SK-N-SH (cell line): ENCODE measurements at regions not wholly inside any gene's neighbourhood (a gene's known extent, or its start where the extent isn't known, plus 50 kb on each side); places are given as distances from the start of the nearest gene placed in this dataset.

Experiments
- CTCF ChIA-PET: fragments of 300-600, 350-600 bp; formaldehyde crosslinking; extraction: SDS; loops from one replicate; lab custom pipeline; 2021; lab: Yijun Ruan, JAX
- POLR2A ChIA-PET: fragments of 350-600 bp; sonication (Branson Sonifier 250); formaldehyde crosslinking; extraction: SDS; loops from one replicate; lab custom pipeline; 2020; ENCODE audit warnings: antibody characterized with exemption, inconsistent platforms; lab: Yijun Ruan, JAX
- DNase-seq: peaks from one replicate; pipeline ENCODE4 v3.0.0; 2012
- H2AFZ ChIP-seq: fragments of 200-600 bp; sonication (generic); 2 replicates; pipeline ENCODE4 v1.8.1; 2016; ENCODE audit warnings: antibody characterized with exemption, mild to moderate bottlenecking, low read depth
- H3F3A ChIP-seq: fragments of 200-600 bp; sonication (generic); replicated peaks from 2 replicates; pipeline ENCODE3; 2016; ENCODE audit warnings: antibody characterized with exemption, mild to moderate bottlenecking; ENCODE audit not compliant: insufficient read depth
- H3K27ac ChIP-seq, 2 experiments: fragments of 200-500 bp in 1 of 2; fragments of 200-600 bp in 1 of 2; sonication (Bioruptor generic) in 1 of 2; sonication (generic), shearing (Covaris generic) in 1 of 2; 2 replicates each; pipeline versions ENCODE4 v1.5.1 to v1.6.1; 2014 to 2016; ENCODE audit warnings: low read depth in 2 of 2, inconsistent platforms in 1 of 2, low read length in 1 of 2, mild to moderate bottlenecking in 1 of 2, mixed read lengths in 1 of 2
- H3K27me3 ChIP-seq: fragments of 200-600 bp; sonication (generic), shearing (Covaris generic); 2 replicates; pipeline ENCODE4 v1.6.1; 2016; ENCODE audit warnings: mixed run types; ENCODE audit not compliant: insufficient read depth
- H3K36me3 ChIP-seq, 2 experiments: fragments of 200-500 bp in 1 of 2; fragments of 200-600 bp in 1 of 2; sonication (Bioruptor generic) in 1 of 2; sonication (generic) in 1 of 2; replicated peaks in 1 of 2; 2 replicates each; pipeline versions ENCODE3 to v1.5.1; 2014 to 2016; ENCODE audit warnings: low read length in 1 of 2, mild to moderate bottlenecking in 1 of 2; ENCODE audit not compliant: insufficient read depth in 2 of 2, control insufficient read depth in 1 of 2
- H3K4me1 ChIP-seq, 2 experiments: fragments of 200-500 bp in 1 of 2; fragments of 200-600 bp in 1 of 2; sonication (Bioruptor generic) in 1 of 2; sonication (generic), shearing (Covaris generic) in 1 of 2; 2 replicates each; pipeline versions ENCODE4 v1.5.1 to v1.6.1; 2014 to 2016; ENCODE audit warnings: low read depth in 1 of 2, low read length in 1 of 2, mixed run types in 1 of 2; ENCODE audit not compliant: insufficient read depth in 2 of 2, control insufficient read depth in 1 of 2
- H3K4me2 ChIP-seq: fragments of 200-600 bp; sonication (generic), shearing (Covaris generic); 2 replicates; pipeline ENCODE4 v1.6.1; 2017; ENCODE audit warnings: mixed run types
- H3K4me3 ChIP-seq, 2 experiments: fragments of 200-500 bp in 1 of 2; fragments of 200-600 bp in 1 of 2; sonication (Bioruptor generic) in 1 of 2; sonication (generic), shearing (Covaris generic) in 1 of 2; 2 replicates each; pipeline versions ENCODE4 v1.5.1 to v1.8.1; 2014 to 2016; ENCODE audit warnings: low read depth in 2 of 2, inconsistent platforms in 1 of 2, low read length in 1 of 2, mild to moderate bottlenecking in 1 of 2, mixed read lengths in 1 of 2, moderate library complexity in 1 of 2
- H3K79me2 ChIP-seq: fragments of 200-600 bp; sonication (generic); 2 replicates; pipeline ENCODE4 v1.8.1; 2017; ENCODE audit warnings: mild to moderate bottlenecking; ENCODE audit not compliant: insufficient read depth
- H3K9ac ChIP-seq: fragments of 200-600 bp; sonication (generic); 2 replicates; pipeline ENCODE4 v1.6.1; 2017; ENCODE audit warnings: mixed run types
- H3K9me2 ChIP-seq: fragments of 200-600 bp; sonication (generic); 2 replicates; pipeline ENCODE4 v1.6.1; 2017; ENCODE audit warnings: mixed run types
- H3K9me3 ChIP-seq: fragments of 200-600 bp; sonication (generic); 2 replicates; pipeline ENCODE4 v1.6.1; 2017; ENCODE audit warnings: mixed run types, mild to moderate bottlenecking, moderate library complexity
- H4K20me1 ChIP-seq: fragments of 200-600 bp; sonication (generic); 2 replicates; pipeline ENCODE4 v1.6.1; 2017; ENCODE audit warnings: mild to moderate bottlenecking, mixed run types; ENCODE audit not compliant: insufficient read depth
- EP300 ChIP-seq, 2 experiments: IDR thresholded peaks; 2 replicates each; pipeline versions ENCODE4 v1.4.0 to v1.6.1; 2012; ENCODE audit warnings: borderline replicate concordance in 1 of 2, low read depth in 1 of 2, low read length in 1 of 2
- FOSL2 ChIP-seq: IDR thresholded peaks from 2 replicates; pipeline ENCODE4 v1.4.0; 2012; ENCODE audit warnings: low read depth, mild to moderate bottlenecking, moderate library complexity, borderline replicate concordance
- FOXM1 ChIP-seq: IDR thresholded peaks from 2 replicates; pipeline ENCODE4 v1.4.0; 2012; ENCODE audit warnings: low read depth, mild to moderate bottlenecking
- GATA2 ChIP-seq: sonication (generic); formaldehyde crosslinking; IDR thresholded peaks from 2 replicates; pipeline ENCODE4 v1.5.0; 2020; ENCODE audit warnings: mild to moderate bottlenecking, missing genetic modification reagents
- IRF3 ChIP-seq: fragments of 150-350 bp; IDR thresholded peaks from 2 replicates; pipeline ENCODE4 v1.6.1; 2016; ENCODE audit warnings: mild to moderate bottlenecking, low read depth, low read length
- MAX ChIP-seq: IDR thresholded peaks from 2 replicates; pipeline ENCODE4 v1.4.0; 2012; ENCODE audit warnings: low read depth
- MEF2A ChIP-seq: IDR thresholded peaks from 2 replicates; pipeline ENCODE4 v1.4.0; 2012; ENCODE audit warnings: low read depth, borderline replicate concordance
- NFIC ChIP-seq: IDR thresholded peaks from 2 replicates; pipeline ENCODE4 v1.4.0; 2012; ENCODE audit warnings: borderline replicate concordance
- RAD21 ChIP-seq: IDR thresholded peaks from 2 replicates; pipeline ENCODE4 v1.6.1; 2012; ENCODE audit warnings: mild to moderate bottlenecking, low read length
- TAF1 ChIP-seq: IDR thresholded peaks from 2 replicates; pipeline ENCODE4 v1.6.1; 2012; ENCODE audit warnings: low read depth, mild to moderate bottlenecking, low read length, moderate library complexity, borderline replicate concordance
- USF2 ChIP-seq: fragments of 150-350 bp; IDR thresholded peaks from 2 replicates; pipeline ENCODE4 v1.6.1; 2017; ENCODE audit warnings: antibody characterized with exemption, low read length, low read depth, borderline replicate concordance
- WGBS: methylation state at CpG from one replicate; pipeline ENCODE4 v1.1.6; 2017; ENCODE audit warnings: low lambda C conversion rate; 5-methylcytosine and 5-hydroxymethylcytosine counted together

- no peaks in the 10 kb centered on the region for H3K27me3 ChIP-seq
- no peaks in the 10 kb centered on the region for H3K36me3 ChIP-seq
- H2AFZ ChIP-seq = no peak overlapping the region
- TF ChIP-seq RAD21 (no peak), IRF3 (no peak), NFIC (no peak), USF2 (no peak), EP300 (IDR thresholded peaks at IDR 0.05; ENCODE audit: borderline replicate concordance in 1 of 2, low read depth in 1 of 2, low read length in 1 of 2) (no peak), MEF2A (no peak), GATA2 (CRISPR knock-in tag) (no peak), TAF1 (no peak), FOXM1 (no peak)
- TF ChIP-seq, all 33 proteins: peak for 0
- ChIA-PET POLR2A (no interaction called here), CTCF (no interaction called here)
- Histone ChIP-seq H4K20me1 (no peaks in the 10 kb centered on the region), H3K79me2 (no peaks in the 10 kb centered on the region), H3K9ac (no peak overlapping the region), H3K4me1 (no peaks in the 10 kb centered on the region), H3K4me2 (no peak overlapping the region), H3K4me3 (no peak overlapping the region), H3K27ac (no peak overlapping the region), H3K9me2 (no peaks in the 10 kb centered on the region), H3F3A (no peaks in the 10 kb centered on the region), H3K9me3 (no peaks in the 10 kb centered on the region)
- WGBS = 52% methylated on average over 4 of the region's 4 CpGs
- DNase-seq = no peak
Measured at GRCh38 chr4:89364541-89364940, 56.9 kb upstream of the GPRIN3 start.

- 68% methylated on average over 7 of the region's 7 CpGs for WGBS
- Histone ChIP-seq H3K9me3 (no peaks in the 10 kb centered on the region), H4K20me1 (no peaks in the 10 kb centered on the region), H3K9me2 (no peaks in the 10 kb centered on the region), H3F3A (no peaks in the 10 kb centered on the region), H3K9ac (no peak overlapping the region), H2AFZ (no peak overlapping the region), H3K4me3 (no peak overlapping the region), H3K27ac (no peak overlapping the region), H3K36me3 (no peaks in the 10 kb centered on the region), H3K4me1 (no peaks in the 10 kb centered on the region), H3K4me2 (no peak overlapping the region)
- CTCF ChIA-PET = no interaction called here
- POLR2A ChIA-PET = no interaction called here
- TF ChIP-seq FOSL2 = no peak
- no peak for TF ChIP-seq MAX
- TF ChIP-seq, all 33 proteins: peak for 0
- DNase-seq = no peak
- no peaks in the 10 kb centered on the region for H3K27me3 ChIP-seq
- no peaks in the 10 kb centered on the region for H3K79me2 ChIP-seq
Measured at GRCh38 chr4:89363786-89364185, 56.2 kb upstream of the GPRIN3 start.
